ENCODE measurements at regions not wholly inside any gene's neighbourhood (a gene's known extent, or its start where the extent isn't known, plus 50 kb on each side); places are given as distances from the start of the nearest gene placed in this dataset.

GRCh38 chr11:97862021-97862420 lies 1158.7 kb upstream of the CNTN5 start:
- no peak overlapping the region for H3K4me3 ChIP-seq (ENCODE audit: insufficient read depth, low read length, poor library complexity, severe bottlenecking)
- no peaks in the 10 kb centered on the region for H3K9me2 ChIP-seq (replicated peaks; ENCODE audit: insufficient read depth, low read length)
- no peaks in the 10 kb centered on the region for H3K79me2 ChIP-seq (ENCODE audit: insufficient read depth, low read length)
- H4K20me1 ChIP-seq (ENCODE audit: low read depth, low read length), result no peaks in the 10 kb centered on the region
- no peak overlapping the region for H2AFZ ChIP-seq (ENCODE audit: low read depth, low read length, severe bottlenecking)
- H3K9ac ChIP-seq (ENCODE audit: low read length), result no peak overlapping the region
- H3K27ac ChIP-seq (ENCODE audit: low read depth, low read length), result no peak overlapping the region
- no peak overlapping the region for H3K4me2 ChIP-seq (ENCODE audit: low read depth, low read length, poor library complexity, severe bottlenecking)
- H3K36me3 ChIP-seq (ENCODE audit: low read length), result no peaks in the 10 kb centered on the region
- no peaks in the 10 kb centered on the region for H3F3A ChIP-seq (ENCODE audit: insufficient read depth)
- H3K27me3 ChIP-seq (ENCODE audit: low read length), result no peaks in the 10 kb centered on the region
- H3K9me3 ChIP-seq (ENCODE audit: insufficient read depth, low read length), result no peaks in the 10 kb centered on the region
- no peak for TF ChIP-seq EZH2phosphoT487 (conservative IDR thresholded peaks at IDR 0.05; ENCODE audit: low read length)
- TF ChIP-seq CTCF (IDR thresholded peaks at IDR 0.05; ENCODE audit: insufficient read depth, low read length, poor library complexity, severe bottlenecking), result no peak

- no peaks in the 10 kb centered on the region for H3F3A ChIP-seq (ENCODE audit: insufficient read depth)
- no peaks in the 10 kb centered on the region for H3K9me3 ChIP-seq (ENCODE audit: insufficient read depth, low read length)
- no peaks in the 10 kb centered on the region for H3K27me3 ChIP-seq (ENCODE audit: low read length)
- no peaks in the 10 kb centered on the region for H4K20me1 ChIP-seq (ENCODE audit: low read depth, low read length)
- H3K9me2 ChIP-seq (replicated peaks; ENCODE audit: insufficient read depth, low read length), result no peaks in the 10 kb centered on the region
- H3K27ac ChIP-seq (ENCODE audit: low read depth, low read length), result no peak overlapping the region
- no peak overlapping the region for H2AFZ ChIP-seq (ENCODE audit: low read depth, low read length, severe bottlenecking)
- H3K4me3 ChIP-seq (ENCODE audit: insufficient read depth, low read length, poor library complexity, severe bottlenecking), result no peak overlapping the region
- TF ChIP-seq CTCF (IDR thresholded peaks at IDR 0.05; ENCODE audit: insufficient read depth, low read length, poor library complexity, severe bottlenecking), result no peak
- no peak for TF ChIP-seq EZH2phosphoT487 (conservative IDR thresholded peaks at IDR 0.05; ENCODE audit: low read length)
- no peaks in the 10 kb centered on the region for H3K79me2 ChIP-seq (ENCODE audit: insufficient read depth, low read length)
- no peak overlapping the region for H3K9ac ChIP-seq (ENCODE audit: low read length)
- H3K36me3 ChIP-seq (ENCODE audit: low read length), result no peaks in the 10 kb centered on the region
- H3K4me2 ChIP-seq (ENCODE audit: low read depth, low read length, poor library complexity, severe bottlenecking), result no peak overlapping the region
These were observed 1155.2 kb upstream of the CNTN5 start for GRCh38 chr11:97865424-97866012.

- H3K9me3 ChIP-seq (ENCODE audit: insufficient read depth, low read length), result no peaks in the 10 kb centered on the region
- H3K9ac ChIP-seq (ENCODE audit: low read length), result no peak overlapping the region
- H2AFZ ChIP-seq (ENCODE audit: low read depth, low read length, severe bottlenecking), result no peak overlapping the region
- H3F3A ChIP-seq (ENCODE audit: insufficient read depth), result no peaks in the 10 kb centered on the region
- no peaks in the 10 kb centered on the region for H3K9me2 ChIP-seq (replicated peaks; ENCODE audit: insufficient read depth, low read length)
- no peak overlapping the region for H3K27ac ChIP-seq (ENCODE audit: low read depth, low read length)
- no peak overlapping the region for H3K4me3 ChIP-seq (ENCODE audit: insufficient read depth, low read length, poor library complexity, severe bottlenecking)
- no peaks in the 10 kb centered on the region for H3K79me2 ChIP-seq (ENCODE audit: insufficient read depth, low read length)
- no peaks in the 10 kb centered on the region for H3K27me3 ChIP-seq (ENCODE audit: low read length)
- H3K36me3 ChIP-seq (ENCODE audit: low read length), result no peaks in the 10 kb centered on the region
- H4K20me1 ChIP-seq (ENCODE audit: low read depth, low read length), result no peaks in the 10 kb centered on the region
- TF ChIP-seq CTCF (IDR thresholded peaks at IDR 0.05; ENCODE audit: insufficient read depth, low read length, poor library complexity, severe bottlenecking) (no peak), EZH2phosphoT487 (conservative IDR thresholded peaks at IDR 0.05; ENCODE audit: low read length) (no peak)
- no peak overlapping the region for H3K4me2 ChIP-seq (ENCODE audit: low read depth, low read length, poor library complexity, severe bottlenecking)
These were observed 1148.9 kb upstream of the CNTN5 start for GRCh38 chr11:97871816-97872215.
